Testis (tissue), 2 donors: ENCODE measurements at regions not wholly inside any gene's neighbourhood (a gene's known extent, or its start where the extent isn't known, plus 50 kb on each side); places are given as distances from the start of the nearest gene placed in this dataset.

Experiments used
- POLR2A ChIP-seq: fragments of 450-650 bp; IDR thresholded peaks from one replicate; pipeline ENCODE4 v1.6.1; 2017; ENCODE audit warnings: antibody characterized with exemption, mild to moderate bottlenecking, moderate library complexity
- TF ChIP-seq, protein P1 (sequence below), 3 experiments: fragments of 450-650 bp in 2 of 3; fragments of 200-600 bp in 1 of 3; sonication (generic) in 1 of 3; IDR thresholded peaks; one replicate each; pipeline ENCODE4 v1.5.1; 2016 to 2019; ENCODE audit warnings: antibody characterized with exemption in 3 of 3, mild to moderate bottlenecking in 2 of 3, moderate library complexity in 1 of 3

DNA sequence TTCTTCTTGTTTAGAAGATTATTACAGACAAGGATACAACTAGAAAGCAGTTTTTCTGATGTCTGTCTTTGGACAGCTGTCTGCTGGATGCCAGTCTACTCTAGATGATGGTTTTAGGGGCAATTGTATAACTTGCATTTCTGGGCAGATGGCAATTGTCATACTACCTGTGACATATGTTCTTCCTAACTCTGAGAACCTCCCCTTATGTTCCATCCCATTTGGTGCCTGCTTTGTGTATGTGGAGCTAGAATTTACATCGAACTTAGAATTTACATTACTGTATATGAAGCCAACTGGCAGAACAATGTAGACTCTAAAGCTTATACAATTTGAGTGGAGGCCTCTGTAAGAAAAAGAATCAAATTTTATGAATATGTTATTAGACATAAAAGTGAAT lies 430.2 kb upstream of the SEL1L start:
- TF ChIP-seq, protein P1, sequence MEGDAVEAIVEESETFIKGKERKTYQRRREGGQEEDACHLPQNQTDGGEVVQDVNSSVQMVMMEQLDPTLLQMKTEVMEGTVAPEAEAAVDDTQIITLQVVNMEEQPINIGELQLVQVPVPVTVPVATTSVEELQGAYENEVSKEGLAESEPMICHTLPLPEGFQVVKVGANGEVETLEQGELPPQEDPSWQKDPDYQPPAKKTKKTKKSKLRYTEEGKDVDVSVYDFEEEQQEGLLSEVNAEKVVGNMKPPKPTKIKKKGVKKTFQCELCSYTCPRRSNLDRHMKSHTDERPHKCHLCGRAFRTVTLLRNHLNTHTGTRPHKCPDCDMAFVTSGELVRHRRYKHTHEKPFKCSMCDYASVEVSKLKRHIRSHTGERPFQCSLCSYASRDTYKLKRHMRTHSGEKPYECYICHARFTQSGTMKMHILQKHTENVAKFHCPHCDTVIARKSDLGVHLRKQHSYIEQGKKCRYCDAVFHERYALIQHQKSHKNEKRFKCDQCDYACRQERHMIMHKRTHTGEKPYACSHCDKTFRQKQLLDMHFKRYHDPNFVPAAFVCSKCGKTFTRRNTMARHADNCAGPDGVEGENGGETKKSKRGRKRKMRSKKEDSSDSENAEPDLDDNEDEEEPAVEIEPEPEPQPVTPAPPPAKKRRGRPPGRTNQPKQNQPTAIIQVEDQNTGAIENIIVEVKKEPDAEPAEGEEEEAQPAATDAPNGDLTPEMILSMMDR (IDR thresholded peaks at IDR 0.05) = no peak
- no peak for TF ChIP-seq POLR2A
